T-helper 1 cell (primary cell): ENCODE measurements at regions not wholly inside any gene's neighbourhood (a gene's known extent, or its start where the extent isn't known, plus 50 kb on each side); places are given as distances from the start of the nearest gene placed in this dataset.
A peak's percentile ranks its signal among the peaks of the same experiment; 100 is the strongest.

Experiments used
- DNase-seq, 5 donors: peaks; one replicate each; pipeline ENCODE4 v3.0.0-alpha.2; 2012 to 2020

DNA sequence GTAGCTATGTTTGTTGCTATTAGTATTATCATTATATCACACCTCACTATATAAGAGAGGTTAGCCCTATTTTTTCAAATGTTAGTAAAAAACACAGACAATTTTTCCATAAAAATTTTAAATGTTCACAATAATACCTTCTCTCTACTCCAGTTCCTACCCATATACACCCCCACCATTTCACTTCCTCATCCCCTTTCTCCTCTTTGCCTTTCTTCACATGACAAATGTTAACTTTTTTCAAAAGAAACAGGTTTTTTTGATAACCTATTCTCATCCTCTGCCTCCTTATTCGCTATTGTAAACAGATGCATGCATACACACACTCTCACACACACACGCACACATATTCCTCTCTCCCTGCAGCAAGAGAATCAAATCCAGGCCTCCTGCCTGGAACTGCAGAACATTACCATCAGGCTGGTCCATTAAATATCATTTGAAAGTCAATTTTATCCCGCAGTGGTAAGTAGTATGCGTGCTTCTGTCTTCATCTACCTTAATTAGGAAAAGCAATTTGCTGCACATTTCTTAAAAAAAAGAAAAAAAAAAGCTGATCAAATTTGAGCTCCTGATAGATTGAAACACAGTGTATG is 55.5 kb downstream of the MID1IP1 start:
- no peak for DNase-seq

DNA sequence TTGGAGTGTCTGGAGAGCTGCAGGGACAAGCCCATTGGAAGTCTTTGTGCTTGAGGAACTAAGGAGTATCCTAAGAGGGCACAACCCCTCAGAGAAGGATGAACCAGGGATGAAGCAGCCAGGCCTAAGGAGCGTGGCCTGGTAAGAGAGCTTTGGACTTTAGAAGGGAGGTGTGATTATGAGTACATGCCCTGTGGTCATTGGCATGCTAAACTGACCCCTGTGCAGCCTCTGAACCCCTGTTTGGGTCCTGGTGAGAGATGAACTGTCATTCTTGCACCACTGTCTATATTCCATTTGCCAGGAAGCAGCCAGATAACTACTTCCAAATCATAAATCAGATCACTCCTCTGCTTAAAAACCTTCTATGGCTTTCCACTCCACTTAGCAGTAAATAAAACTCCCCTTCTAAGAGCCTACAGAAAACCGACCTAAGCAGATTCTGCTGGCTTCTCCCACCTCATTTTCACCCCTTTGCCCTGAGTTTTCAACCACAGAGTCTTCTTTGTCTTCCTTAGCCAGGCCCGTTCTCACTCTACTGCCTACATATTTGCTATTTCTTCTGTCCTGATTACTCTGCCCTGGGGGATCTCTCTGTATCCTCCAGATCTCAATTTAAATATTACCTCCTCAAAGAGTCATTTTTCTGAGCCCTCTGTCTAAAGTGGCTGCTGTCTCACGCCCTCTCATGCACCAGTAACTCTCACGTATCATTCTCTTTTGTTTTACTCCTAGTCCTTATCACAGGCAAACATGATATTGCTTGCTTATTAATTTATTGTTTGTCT is 56.7 kb downstream of the MID1IP1 start:
- no peak for DNase-seq

DNA sequence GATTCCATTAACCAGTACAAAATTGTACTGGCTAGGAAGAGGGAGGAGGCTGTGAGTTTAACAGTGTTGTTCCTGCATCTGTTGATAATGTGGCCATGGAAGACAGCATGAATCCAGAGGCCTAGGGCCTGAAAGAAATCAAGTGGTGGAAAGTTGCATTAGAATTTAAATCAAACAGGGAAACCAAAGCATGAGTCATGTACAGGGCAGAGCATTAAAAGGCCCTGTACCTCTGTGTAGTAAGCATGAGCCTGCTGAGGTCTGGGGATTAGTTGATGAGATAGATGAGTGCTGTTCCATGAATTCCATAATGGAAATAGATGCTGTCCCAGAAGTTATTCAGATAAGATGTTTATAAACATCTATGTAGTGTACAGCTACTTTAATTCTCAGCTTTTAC is 58.3 kb downstream of the MID1IP1 start:
- no peak for DNase-seq

DNA sequence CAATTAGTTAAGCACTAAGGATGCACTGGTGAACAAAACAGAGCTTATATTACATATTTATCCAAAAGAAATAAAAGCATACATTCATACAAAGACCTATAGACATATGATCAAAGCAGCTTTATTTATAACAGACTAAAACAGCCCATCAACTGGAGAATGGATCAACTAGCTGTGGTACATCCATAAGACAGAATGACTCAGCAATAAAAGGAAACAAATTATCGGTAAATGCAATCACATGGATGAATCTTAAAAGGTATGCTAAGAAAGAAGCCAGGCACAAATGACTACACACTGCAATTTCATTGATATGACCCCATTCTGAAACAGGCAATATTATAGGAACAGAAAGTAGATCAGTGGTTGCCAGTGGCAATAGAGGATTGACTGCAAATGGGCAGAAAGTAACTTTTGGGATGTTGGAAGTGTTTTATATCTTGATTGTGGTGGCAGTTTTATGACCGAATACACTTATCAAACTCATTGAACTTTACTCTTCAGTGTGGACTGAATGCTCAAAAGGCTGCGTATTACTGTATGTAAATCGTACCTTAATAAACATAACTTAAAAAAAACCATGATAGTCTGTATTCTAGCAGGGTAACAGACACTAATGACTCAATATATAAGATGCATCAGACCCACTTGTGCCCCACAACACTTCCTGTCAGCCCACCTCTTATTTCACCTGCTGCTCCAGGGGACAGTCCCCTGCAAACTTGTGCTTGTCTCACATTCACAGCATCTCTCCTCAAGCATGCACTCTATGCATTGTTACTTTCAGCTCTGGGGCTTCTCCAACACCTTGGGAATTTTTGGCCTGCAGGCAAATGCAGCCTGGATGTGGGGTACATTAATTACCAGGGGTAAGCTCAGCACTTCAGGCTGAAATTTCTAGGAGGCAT is 59.1 kb downstream of the MID1IP1 start:
- DNase-seq: peak in 1 of 5 donors; percentile 4

DNA sequence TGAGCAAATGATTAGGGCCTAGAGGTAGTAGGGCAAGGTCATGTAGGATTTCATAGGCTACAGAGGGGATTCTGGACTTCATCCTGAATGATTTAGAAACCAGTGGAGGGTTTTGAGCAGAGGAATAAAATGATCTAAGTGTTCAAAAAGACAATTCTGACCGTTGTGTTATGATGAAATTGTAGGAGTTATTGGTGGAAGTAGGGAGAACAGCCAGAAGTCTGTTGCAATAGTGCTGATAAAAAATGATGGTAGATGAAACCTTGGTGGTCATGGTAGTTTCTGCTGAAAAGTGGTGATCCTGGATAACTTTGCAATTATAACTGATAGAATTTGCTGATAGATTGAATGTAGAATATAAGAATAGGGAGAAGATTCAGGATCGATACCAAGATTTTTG is 60.2 kb downstream of the MID1IP1 start:
- DNase-seq: no peak

DNA sequence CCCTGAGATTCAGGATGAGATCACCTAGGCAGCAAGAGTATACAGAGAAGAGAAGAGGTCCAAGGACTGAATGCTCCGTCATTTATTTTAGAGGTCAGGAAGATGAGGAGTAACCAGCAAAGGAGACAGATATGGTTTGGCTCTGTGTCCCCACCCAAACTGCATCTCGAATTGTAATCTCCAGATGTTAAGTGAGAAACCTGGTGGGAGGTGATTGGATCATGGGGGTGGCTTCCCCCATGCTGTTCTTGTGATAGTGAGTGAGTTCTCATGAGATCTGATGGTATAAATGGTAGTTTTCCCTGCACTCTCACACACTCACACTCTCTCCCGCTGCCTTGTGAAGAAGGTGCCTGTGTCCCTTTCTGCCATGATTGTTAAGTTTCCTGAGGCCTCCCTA is 60.8 kb downstream of the MID1IP1 start:
- DNase-seq: no peak

DNA sequence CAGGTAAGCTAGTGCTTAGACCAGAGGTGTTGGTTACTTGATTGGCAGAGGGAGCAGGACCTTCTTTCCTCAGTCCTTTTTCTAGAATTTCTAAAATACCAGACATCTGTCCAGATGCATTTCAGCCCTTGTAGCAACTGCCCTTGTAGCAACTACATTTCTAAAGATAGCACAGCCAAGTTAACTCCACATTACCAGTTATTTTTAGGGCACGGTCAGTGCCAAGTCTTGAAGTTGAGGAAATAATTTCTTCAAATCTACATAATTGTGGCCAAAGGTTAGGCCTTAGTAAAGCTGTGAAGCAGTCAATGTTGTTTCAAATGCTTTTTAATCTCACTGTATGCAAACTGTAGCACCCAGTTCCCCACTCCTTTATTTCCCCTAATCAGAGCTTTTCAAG is 62.9 kb downstream of the MID1IP1 start:
- DNase-seq: no peak

DNA sequence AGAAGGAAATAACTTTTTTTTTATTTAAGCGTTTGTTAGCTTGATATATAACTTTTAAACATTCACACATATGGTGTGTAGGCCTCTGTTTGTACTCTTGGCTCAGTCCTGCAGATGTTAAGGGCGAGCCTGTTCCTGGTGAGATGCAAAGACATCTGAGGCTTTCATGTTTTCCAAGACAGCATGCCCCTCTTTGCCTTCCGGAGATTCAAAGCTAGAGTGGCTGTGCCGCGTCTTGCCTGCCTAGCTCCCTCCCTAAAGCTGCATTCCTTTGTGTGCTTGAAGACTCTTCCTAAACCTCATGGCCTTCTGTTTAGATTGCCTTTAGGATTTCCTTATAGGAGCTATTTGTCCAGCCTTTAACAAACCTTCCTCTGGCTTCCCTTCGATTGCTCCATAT is 67.1 kb downstream of the MID1IP1 start:
- DNase-seq: no peak

DNA sequence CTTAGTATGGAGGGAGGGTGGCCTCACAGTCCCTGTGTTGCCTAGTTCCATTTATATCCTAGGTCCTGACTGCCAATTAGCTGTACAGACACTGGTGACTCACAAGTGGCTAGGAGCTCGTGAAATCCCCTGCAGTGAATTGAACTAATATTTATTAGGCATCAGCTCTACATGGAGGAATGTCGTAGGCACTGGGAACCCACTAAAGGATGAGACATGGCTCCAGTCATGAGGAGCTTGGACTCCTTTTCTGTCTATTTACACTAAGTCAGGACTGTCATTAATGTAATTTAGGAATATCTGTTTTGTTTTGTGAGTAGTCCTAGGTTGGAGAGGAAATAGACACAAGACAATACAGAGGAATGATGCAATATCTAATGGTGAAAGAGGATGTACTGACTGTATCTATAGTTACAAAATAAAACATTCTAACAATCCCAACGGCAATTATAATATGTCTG is 67.7 kb downstream of the MID1IP1 start:
- no peak for DNase-seq

DNA sequence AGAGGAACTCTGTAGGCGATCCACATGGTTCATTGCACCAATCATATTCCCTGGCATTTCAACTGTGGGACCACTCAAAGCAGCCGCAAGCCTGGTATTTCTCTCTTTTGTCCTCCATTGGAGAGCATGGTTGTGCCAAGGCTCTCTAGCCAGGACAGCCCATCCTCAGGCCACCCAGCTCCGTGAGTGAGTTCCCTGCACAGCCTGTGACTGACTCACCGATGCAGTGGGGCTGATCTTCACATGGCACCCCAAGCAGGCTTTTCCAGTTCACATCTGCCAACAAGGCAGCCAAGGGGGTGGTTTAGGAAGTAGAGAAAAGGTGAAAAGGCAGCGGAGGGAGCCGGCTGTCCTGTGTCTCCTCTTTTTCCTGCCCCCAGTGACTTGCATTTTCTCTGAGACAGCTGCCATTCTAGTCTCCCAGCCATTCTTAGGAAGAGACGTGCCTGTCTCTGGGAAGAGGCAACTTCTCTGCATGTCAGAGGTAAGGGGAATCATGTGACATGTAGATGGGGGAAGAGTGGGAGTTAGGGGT is 69.2 kb downstream of the MID1IP1 start:
- DNase-seq: no peak

DNA sequence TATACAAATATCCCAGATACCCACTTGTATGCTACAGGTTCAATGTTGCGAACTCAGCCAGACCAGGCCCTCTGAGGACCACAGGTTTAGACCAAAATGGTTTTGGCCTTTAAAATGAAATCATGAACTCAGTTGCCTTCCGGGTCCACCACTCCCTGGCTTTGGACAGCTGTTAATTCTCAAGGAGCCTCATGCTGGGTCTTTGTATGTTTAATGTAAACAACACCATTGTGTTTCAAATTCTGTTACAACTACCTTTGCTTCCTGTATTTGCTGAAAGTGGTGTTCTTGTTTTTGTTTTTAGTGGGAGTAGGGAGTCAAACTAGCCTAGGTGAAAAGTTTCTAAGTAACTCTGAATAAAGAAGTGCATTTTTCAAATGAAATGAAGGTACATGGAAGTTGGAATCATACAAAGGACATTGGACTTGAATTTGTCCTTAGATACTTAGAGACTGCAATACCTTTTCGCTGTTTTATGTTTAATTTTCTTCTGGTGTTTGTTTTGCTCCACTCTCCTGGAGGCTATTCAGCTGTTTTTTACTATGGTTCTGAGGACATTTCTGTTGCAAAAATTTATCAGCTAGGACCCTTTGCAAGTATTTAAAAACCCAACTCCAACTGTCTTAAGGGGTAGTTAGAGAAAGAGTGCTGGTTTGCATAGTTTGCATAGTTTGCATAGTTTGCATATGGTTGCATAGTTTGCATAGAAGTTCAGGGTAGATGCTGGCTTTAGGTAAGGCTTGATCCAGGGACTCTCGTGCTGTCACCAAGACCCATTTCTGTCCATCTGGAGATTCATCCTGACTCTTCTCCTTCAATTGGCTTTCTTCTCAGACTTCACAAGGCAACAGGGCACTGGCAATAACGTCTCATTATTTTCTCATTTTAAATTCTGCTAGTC is 70.1 kb downstream of the MID1IP1 start:
- DNase-seq: no peak

DNA sequence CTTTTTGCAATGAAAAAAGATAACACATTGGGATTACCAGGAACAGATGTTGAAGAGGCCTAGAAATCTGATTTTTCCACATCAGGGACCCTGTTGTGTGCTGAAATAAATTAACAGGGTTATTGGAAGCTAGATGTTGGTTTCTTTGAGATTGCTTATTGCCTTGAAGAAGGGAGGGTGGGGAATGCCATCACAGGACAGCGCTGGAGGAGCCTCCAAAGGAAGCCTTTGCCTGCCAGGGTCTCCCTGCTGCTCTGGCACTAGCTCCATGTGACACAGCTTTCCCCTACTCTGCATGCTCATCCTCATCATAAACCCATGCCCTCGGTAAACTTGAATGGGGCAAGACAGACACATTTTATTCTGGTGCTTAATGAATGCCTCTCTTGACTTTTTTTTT is 76.1 kb downstream of the MID1IP1 start:
- no peak for DNase-seq

DNA sequence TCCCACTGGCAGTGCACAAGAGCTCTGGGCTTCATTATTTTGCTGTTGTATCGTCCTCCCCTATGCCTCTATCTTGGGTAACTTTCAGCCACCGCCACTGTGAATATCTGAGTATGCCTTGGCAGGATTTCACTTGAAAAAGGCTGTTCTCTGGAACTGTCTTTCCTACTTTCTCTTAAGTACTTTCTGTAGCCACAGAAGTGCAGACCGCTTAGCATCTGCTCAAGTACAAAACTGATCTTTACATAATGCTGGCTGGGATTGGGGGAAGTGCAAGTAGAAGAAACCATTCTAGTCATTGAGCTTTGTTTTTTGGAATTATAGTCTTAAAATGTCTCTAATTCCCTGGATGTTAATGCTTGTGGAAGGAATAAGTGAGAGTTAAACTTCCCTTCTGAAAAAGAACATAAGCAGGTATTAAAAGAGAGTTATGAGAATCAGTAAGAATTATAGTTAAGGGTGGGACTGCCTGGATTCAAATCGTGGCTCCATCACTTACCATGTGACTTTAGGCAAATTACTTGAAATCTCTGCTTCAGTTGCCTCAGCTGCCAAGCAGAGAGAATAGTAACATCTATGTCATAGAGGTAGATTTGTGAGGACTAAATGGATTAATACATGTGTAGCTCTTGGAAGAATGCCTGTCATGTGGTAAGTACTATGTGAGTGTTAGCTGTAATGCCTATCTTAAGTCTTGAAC is 77.5 kb downstream of the MID1IP1 start:
- no peak for DNase-seq

DNA sequence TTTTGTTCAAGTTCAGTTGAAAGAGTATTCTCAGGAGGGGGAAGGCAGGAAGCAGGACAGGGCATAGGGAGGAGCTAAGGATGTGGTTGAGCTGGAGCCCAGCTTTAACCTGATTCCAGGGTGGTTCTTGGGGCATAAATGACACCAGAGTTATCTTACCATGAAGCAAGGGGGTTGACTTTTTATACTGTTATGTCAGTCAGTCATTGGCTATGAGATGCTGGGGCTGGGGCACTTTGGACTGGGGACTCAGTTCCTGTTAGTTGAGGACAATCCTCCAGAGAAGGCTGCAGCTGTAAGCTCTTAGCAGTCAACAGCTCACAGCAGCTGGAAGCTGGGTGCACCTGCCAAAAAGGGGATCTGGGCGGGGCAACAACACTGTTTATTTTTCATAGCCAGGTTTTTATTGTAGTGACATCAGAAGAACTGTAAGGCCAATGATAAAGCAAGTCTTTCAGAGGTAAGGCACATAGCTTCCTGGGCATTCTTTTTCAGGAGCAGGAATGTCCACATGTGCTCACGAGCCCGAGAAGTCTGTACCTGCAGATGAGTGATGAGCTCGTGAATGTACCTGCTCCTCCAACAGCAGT is 78.5 kb downstream of the MID1IP1 start:
- DNase-seq: peak in 1 of 5 donors; percentile 7

DNA sequence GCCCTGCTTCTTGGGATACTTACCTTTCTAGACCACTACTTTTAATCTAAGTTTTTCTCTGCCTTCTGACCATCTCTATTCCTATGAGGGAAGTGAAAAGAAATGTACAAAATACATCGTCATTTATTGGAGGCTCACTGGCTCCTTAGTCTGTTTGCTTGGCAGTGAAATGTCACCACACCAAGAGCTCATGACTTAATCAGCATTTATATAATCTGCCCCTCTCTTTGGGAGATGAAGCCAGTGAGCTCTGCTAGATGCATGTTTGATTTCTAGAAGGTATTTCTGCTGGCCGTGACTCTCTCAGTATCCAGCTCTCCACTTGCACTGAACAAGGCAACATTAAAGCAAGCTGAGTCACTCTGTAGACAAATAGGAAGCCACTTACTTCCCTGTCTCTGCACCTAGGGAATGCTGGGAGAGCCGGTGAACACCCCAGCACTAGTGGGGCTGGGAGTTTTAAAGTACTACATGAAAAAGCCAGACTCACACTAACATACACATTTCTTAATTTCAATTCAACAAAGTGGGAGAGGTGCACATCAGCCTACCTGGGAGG is 79.1 kb downstream of the MID1IP1 start:
- DNase-seq: no peak

DNA sequence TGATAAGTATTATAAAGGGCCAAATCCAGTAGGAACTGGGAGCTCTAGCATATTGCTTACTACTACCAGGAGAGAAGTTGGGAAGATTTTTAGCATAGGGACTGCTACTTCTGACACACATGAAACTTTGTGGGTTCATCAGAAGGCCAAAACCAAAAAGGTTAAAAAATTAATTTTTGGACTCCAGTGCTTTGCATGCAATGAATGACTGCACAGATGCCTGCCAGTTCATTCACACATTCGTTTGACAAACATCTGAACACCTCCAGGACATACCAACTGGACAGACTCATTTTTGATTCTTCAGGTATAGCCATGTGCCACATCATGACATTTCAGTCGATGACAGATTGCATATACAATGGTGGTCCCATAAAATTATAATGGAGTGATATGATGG is 79.8 kb downstream of the MID1IP1 start:
- no peak for DNase-seq

DNA sequence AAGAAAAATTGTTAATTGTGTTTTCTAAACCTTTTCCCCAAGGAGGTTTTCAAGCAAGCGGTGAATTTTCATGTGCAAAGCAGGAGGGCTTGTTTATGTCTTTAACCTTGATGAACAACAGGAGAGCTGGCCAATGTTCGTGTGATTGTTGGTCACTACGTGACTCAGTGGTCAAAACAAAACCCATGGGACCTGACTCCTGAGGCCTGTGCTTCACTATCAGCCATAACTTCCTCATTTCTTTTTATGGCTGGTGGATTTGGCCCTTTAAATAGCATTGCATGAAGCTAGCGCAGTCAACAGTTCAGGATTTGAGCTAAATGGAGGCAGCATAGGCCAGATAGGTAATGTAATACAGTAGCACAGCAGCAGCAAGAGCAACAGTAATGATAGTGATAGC is 80.5 kb downstream of the MID1IP1 start:
- DNase-seq: no peak

DNA sequence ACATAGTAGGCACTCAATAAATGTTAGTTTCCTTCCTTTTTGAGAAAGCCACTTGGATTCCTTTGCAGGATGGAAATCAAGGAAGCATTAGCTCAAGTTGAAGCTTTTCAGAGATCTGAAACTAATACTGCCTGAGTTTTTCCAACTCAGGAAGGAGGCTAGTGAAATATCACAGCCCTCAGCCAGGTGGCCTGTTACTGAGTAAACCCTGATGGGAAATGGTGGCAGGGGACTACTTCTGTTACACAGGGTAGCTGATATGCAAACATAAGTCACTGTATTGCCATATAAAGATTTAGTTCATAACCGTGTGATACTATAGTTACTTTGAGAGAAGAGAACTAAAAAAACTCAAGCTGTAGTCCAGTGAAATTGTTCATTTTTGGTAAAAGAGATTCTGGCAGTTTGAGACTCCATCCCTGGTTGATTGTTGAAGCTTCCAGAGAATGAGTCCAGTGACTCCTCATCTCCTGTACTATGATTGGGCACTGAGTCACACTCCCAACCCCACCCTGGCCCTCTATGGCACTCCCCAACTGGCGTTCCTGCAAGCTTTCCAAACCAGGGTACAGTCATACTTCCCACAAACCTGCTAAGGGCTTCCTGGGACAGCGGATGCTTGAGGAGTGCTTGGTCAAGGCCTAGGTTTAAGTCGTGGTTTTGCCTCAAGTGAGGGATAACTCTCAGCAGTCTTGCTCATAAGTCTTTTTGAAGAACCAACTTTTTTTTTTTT is 81.8 kb downstream of the MID1IP1 start:
- no peak for DNase-seq

DNA sequence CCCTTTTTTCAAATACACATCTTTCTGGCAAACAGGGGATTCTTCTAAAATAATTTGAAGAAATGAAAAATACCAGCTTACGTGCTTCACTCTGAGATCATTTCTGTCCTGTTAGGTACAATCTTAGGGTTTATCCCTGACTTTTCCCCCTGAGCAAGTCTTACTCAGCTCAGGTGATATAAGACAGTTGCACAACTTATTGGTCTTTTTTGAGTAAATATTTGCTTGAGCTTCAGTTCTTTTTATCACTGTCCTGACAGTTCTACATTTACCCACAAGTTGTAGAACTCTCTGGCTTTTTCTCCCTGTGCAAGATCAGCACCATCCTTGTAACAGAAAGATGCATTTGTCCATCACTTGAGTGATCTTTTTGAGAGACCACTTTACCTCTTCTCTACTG is 84.9 kb downstream of the MID1IP1 start:
- DNase-seq: no peak

DNA sequence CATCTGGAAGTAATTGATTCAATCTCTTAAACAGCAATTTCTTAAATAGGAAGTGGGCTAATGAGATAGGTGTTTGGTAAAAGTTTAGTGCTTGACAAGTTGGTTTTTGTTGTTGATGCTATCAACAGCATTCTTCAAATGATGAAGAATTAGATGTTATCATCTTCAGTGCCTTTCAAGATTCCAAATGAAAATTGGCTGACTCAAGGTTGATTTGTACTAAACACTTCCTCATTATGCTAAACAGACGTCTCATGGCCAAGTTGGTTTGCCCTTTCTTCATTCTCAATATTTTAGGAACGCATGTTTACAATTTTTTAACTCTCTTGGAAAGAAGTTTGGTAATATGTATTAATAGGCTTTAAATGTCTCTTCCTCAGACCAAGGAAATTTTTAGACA is 86.0 kb downstream of the MID1IP1 start:
- no peak for DNase-seq
